OCI-M2 (cell line): ENCODE measurements at regions not wholly inside any gene's neighbourhood (a gene's known extent, or its start where the extent isn't known, plus 50 kb on each side); places are given as distances from the start of the nearest gene placed in this dataset.
"Not testable (repeated sequence)": the region's sequence is repeated elsewhere in the genome, so short reads cannot be mapped to it uniquely, and the experiment has no call there.

Experiments
- DNase-seq: peaks from one replicate; lab custom pipeline; 2025; ENCODE audit not compliant: unreplicated experiment; lab: John Stamatoyannopoulos, UW

DNA sequence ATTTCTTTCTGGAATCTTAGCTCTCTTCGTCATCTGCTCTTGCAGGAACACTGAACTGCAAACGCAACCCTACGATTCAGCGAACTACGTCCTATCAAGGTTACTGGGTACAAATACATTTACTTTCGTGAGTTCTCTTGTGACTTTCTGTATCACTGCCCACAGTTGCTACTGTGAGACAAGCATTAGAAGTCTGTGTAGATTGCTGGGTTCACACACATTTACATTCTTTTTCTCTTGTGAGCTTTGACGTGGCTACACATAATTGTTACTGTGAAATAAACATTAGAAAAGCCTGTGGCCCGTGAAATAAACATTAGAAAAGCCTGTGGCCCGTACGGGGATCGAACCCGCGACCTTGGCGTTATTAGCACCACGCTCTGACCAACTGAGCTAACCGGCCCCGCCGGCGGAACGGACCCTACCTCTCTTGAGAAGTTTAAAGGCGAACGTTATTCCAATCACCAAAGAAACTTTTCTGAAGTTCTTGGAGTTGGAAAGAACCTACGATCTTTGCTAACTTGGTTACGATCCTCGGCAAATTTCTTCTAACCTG lies 61.2 kb upstream of the ZNF322 start:
- not testable (repeated sequence) for DNase-seq

DNA sequence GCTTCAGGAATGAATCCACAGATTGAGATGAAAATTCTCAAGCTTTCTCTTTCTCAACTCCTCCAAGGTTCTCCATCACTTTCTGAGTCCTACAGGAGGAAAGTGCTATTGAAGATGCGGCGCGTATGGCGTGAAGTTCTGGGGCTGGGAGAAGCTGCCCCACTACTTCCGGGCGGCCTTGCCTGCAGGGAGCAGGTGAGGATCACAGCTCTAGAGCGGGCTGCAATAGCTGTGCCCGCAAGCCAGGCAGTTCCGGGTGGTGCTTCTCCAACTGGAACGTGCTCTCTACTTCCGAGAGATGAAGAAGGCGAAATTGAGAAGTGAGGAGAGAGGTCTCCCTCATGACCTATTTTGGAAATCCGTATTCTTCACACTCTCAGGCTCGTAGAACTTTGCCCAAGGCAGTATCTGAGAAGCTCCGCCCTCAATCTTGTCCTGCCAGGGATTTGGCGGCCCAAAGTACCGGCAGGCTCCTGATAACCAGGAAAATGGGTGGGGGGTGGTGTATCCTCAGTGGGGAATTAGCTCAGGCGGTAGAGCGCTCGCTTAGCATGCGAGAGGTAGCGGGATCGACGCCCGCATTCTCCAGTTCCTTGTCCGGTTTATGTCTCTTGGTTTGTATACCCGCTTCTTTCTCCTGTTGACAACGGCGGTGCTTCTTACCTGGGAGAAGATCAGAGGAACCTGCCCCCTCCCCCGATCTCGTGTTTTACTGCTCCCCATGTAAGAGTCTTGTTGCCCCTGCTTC lies 70.6 kb upstream of the ZNF322 start:
- not testable (repeated sequence) for DNase-seq

DNA sequence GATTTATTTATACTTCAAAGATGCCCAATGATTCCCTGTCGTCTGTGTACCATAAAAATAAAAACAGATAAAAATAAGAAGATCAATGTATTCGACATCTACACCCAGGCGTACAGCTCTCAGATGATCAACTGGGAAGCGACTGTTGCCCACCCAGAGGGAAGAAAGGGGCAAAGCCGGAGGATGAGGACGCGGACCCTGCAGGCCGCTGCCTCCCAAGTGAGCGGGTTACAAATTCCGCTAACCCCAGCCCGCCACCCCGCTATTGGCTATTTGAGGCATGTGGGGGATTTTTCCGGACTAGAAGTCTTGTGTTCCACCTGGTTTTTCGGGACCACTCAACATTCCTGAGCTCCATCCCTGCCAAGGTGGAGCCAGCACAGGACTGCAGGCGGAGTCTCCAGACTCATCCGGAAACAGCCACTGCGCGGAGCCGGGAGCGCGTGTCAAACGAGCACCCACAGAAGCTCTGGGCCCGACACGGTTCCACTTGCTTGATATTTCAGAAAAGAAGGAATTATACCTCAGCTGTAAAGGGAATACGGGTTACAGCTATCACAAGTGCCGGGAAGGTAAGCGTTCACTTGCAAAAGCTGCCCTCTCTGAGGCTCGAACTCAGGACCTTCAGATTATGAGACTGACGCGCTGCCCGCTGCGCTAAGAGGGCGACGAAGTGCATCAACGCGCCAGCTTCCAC lies 75.4 kb upstream of the ZNF322 start:
- not testable (repeated sequence) for DNase-seq

DNA sequence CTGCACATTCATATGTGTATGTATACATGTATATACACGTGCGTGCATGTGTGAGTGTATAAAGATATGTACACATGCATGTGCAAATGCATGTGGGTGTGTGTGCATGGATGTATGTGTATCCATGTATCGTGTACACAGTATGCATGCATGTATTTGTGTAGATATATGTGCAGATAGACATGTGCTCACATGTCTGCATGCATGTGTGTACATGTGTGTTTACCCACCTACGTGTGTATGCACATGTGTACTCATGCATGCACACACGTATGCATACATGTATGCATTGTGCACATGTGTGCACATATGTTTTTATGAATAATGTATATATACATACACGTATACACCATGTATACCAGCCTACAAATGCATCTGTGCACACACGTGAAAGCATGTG lies 80.3 kb upstream of the ZNF322 start:
- DNase-seq, result no peak

DNA sequence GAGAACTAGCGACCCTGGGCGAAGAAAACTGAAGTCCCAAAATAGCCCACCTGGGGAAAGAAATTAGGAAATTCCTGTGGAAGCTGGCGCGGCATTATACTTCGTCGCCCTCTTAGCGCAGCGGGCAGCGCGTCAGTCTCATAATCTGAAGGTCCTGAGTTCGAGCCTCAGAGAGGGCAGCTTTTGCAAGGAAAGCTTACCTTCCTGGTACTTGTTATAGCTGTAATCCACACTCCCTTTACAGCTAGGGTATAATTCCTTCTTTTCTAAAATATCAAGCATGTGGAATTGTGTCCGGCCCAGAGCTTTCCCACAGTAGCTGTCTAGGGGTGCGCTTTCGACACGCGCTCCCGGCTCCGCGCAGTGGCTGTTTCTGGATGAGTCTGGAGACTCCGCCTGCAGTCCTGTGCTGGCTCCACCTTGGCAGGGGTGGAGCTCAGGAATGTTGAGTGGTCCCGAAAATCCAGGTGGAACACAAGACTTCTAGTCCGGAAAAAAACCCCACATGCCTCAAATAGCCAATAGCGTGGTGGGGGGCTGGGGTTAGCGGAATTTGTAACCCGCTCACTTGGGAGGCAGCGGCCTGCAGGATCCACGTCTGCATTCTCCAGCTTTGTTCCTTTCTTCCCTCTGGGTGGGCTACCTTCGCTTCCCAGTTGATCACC lies 83.7 kb upstream of the ZNF322 start:
- DNase-seq, result no peak

DNA sequence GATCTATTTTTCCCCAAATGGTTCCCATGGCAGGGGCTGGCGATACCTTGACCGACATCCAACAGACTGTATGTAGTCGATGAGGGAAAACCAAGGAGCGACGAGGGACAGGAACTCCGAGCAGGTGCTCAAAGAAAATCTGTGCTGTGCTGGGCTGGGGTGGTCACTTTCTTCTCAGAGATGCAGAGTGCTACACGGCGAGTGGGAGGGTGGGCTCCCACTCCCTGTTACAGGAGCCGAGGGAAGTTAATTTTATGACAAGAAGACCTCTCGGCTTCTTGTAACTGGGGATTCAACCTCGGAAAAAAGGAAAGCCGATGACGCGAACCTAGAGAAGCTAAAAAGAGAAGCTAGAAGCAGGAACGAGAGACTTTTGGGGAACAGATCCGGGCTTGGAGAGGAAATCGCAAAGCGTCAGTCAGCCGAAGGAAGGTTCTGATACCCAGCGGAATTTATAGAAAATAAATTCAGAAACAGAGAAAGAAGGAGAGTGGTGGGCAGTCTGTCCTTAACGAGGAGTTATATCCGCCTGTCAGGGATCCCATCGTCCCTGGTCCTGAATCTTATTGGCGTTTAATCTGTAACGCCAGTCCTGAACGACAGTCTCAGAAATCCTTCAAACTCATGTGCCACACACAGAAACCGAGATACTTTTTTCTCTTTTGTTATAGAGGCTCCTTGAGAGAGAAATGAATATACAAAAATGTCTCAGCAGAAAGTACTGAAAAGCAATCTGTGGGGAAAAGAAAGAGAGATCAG lies 84.6 kb upstream of the ZNF322 start:
- no peak for DNase-seq

DNA sequence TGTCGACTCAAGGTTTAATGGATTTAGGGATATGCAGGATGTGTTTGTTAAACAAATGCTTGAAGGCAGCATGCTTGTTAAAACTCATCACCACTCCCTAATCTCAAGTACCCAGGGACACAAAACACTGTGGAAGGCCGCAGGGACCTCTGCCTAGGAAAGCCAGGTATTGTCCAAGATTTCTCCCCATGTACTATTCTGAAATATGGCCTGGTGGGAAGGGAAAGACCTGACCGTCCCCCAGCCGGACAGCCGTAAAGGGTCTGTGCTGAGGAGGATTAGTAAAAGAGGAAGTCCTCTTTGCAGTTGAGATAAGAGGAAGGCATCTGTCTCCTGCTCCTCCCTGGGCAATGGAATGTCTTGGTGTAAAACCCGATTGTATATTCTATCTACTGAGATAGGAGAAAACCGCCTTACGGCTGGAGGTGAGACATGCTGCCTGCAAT lies 85.3 kb upstream of the ZNF322 start:
- DNase-seq, result not testable (repeated sequence)

DNA sequence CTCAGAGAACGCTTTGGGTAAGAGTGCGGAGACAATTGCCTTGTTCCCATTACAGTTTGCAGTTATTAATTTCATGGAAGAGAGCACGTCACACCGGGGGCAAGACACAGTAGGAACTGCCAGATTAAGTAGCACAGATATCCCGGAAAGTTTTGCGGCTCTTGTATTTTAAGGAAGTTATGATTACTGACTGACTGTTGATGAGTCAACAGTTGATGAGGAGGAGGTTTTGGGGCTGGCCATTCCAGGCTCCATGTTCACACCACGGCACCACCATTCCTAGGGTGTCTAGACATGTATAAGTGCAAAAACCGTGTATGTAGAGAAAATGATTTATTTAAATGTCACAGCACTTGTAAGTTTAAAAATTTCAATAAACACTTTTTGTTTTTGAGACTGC lies 86.4 kb upstream of the ZNF322 start:
- not testable (repeated sequence) for DNase-seq

DNA sequence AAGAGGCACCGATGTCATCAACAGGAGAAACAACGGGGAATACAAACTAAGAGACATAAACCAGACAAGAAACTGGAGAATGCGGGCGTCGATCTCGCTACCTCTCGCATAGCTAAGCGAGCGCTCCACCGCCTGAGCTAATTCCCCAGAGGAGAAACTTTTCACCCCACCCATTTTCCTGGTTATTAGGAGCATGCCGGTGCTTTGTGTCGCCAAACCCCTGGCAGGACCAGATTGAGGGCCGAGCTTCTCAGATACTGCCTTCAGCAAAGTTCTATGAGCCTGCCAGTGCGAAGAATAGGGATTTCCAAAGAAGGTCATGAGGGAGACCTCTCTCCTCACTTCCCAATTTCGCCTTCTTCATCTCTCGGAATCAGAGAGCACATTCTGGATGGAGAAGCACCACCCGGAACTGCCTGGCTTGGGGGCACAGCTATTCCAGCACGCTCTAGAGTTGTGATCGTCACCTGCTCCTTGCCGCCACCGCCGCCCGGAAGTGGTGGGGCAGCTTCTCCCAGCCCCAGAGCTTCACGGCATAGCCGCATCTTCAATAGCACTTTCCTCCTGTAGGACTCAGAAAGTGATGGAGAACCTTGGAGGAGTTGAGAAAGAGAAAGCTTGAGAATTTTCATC lies 89.7 kb upstream of the ZNF322 start:
- DNase-seq, result not testable (repeated sequence)

DNA sequence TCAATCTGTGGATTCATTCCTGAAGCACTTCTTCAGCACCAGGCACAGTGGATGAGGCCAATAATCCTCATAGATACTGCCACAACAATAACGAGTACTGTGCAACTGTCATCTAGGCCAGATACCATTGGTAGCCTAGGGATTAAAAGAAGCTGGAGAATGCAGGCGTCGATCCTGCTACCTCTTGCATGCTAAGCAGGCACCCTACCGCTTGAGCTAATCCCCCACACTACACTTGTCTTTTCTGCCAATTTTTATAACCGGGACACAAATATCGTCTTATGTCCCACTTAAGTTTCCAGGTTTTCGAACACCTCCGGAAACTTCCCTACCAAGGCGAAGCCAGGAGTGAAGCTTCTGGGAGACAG lies 90.2 kb upstream of the ZNF322 start:
- not testable (repeated sequence) for DNase-seq

DNA sequence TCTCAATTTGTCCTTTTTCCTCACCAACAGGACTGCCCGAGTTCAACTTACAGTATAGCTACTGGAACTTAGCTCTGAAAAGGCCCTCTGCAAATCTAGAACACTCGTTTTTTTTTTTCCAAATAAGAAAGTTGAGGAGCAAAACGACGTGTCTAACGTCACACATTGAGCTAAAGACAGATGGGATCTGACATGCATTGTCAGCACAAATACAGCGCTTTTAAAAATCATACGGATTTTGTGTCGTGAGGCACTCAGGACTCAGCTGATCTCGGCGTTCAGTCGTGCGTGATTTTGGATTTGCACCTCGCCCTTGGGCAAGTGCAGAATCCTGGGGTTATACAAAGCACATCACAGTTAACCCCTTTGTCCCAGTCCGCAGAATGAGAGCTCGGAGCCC lies 94.7 kb upstream of the ZNF322 start:
- no peak for DNase-seq

DNA sequence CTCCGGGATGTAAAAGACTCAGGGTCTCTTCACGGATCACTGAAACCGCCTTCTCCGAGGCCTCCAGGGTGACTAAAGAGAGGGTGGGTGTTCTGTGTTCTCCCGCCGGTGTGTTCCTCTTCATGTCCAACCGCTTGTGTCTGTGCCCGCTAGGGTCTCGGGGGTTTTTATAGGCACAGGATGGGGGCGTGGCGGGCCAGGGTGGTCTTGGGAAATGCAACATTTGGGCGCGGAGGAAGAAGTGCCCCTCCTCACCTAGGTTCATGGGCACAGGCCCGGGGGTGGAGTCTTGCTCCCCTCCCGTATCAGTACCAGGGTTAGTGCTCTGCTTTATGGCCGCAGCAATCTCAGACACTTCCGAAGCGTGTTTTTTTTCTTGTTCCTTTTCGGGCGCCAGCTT lies 95.3 kb upstream of the ZNF322 start:
- DNase-seq, result not testable (repeated sequence)

DNA sequence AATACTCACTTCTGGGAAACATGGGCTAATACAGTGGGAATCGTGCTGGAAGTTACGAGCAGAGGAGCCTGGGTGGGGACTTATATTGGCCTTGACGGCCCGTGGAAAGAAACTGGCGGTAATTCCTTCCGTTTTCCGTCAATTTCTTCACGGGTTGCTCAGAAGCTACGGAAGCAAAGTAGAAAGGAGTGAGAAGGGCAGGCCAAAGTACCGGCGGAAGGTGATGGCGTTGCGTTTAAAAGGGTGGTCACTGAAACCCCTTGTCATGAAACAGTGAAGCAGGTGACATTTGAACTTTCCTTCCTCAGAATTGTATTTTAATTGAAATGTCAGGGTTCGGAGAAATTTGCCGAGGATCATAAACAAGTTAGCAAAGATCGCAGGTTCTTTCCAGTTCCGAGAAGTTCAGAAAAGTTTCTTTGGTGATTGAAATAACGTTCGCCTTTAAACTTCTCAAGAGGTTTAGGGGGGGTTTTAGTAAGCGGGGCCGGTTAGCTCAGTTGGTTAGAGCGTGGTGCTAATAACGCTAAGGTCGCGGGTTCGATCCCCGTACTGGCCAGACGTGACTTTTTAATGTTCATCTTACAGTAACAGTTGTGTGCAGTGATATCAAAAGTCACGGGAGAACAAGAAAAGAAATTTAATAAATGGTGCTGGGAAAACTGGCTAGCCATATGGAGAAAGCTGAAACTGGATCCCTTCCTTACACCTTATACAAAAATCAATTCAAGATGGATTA lies 96.7 kb upstream of the ZNF322 start:
- not testable (repeated sequence) for DNase-seq

DNA sequence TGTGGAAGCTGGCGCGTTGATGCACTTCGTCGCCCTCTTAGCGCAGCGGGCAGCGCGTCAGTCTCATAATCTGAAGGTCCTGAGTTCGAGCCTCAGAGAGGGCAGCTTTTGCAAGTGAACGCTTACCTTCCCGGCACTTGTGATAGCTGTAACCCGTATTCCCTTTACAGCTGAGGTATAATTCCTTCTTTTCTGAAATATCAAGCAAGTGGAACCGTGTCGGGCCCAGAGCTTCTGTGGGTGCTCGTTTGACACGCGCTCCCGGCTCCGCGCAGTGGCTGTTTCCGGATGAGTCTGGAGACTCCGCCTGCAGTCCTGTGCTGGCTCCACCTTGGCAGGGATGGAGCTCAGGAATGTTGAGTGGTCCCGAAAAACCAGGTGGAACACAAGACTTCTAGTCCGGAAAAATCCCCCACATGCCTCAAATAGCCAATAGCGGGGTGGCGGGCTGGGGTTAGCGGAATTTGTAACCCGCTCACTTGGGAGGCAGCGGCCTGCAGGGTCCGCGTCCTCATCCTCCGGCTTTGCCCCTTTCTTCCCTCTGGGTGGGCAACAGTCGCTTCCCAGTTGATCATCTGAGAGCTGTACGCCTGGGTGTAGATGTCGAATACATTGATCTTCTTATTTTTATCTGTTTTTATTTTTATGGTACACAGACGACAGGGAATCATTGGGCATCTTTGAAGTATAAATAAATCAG lies 106.8 kb upstream of the ZNF322 start:
- not testable (repeated sequence) for DNase-seq

DNA sequence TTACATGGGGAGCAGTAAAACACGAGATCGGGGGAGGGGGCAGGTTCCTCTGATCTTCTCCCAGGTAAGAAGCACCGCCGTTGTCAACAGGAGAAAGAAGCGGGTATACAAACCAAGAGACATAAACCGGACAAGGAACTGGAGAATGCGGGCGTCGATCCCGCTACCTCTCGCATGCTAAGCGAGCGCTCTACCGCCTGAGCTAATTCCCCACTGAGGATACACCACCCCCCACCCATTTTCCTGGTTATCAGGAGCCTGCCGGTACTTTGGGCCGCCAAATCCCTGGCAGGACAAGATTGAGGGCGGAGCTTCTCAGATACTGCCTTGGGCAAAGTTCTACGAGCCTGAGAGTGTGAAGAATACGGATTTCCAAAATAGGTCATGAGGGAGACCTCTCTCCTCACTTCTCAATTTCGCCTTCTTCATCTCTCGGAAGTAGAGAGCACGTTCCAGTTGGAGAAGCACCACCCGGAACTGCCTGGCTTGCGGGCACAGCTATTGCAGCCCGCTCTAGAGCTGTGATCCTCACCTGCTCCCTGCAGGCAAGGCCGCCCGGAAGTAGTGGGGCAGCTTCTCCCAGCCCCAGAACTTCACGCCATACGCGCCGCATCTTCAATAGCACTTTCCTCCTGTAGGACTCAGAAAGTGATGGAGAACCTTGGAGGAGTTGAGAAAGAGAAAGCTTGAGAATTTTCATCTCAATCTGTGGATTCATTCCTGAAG lies 111.6 kb upstream of the ZNF322 start:
- DNase-seq, result not testable (repeated sequence)

DNA sequence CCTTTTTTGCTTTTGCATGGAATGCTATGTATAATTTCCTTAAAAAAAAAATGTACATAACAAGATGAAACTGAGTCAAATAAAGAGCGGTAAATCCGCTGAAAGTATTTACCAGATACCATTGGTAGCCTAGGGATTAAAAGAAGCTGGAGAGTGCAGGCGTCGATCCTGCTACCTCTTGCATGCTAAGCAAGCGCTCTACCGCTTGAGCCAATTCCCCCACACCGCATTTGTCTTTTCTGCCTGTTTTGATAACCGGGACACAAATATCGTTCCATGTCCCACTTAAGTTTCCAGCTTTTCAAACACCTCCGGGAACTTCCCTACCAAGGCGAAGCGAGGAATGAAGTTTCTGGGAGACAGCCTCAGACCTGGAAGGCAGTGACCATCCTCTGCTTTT lies 113.9 kb upstream of the ZNF322 start:
- DNase-seq, result not testable (repeated sequence)

DNA sequence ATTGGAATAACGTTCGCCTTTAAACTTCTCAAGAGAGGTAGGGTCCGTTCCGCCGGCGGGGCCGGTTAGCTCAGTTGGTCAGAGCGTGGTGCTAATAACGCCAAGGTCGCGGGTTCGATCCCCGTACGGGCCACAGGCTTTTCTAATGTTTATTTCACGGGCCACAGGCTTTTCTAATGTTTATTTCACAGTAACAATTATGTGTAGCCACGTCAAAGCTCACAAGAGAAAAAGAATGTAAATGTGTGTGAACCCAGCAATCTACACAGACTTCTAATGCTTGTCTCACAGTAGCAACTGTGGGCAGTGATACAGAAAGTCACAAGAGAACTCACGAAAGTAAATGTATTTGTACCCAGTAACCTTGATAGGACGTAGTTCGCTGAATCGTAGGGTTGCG lies 121.0 kb upstream of the ZNF322 start:
- DNase-seq, result not testable (repeated sequence)

DNA sequence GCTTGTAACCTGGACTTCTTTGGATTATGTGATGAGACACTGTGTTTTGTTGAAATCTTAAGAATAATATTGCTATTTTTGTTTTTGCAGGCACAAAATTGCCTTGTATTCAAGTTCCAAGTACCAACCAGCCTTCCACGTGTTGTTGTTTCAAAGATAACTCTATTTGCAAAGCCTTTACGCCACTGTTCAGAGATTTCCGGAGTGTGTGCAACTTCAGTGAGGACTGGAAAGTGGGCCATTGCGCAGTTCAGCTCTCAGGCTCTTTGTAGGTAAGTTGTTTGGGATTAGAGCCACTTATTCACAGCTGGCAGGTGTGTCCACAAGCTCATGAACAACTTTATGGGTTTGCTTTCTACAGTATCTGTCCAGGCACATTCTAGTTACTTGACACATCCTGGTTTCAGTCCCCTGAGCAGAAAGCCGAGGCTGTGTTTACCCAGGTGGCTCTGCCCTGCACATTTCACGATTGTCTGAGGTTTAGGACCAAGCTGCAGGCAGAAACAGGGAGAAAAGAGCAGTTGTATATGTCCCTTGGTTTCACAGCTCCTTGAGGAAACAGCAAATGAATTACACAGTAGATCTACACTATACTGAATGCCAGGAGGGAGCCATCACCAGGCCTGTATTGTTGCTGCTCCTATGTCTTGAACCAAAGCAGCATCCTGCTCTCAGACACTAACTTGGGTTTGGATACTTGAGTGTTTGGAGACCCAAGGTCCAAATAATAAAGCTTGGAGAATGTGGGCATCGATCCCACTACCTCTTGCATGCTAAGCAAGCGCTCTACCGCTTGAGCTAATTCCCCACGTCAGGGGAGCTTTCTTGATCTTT lies 136.1 kb upstream of the ZNF322 start:
- DNase-seq, result not testable (repeated sequence)
